ENCODE measurements at regions not wholly inside any gene's neighbourhood (a gene's known extent, or its start where the extent isn't known, plus 50 kb on each side); places are given as distances from the start of the nearest gene placed in this dataset.
A peak's percentile ranks its signal among the peaks of the same experiment; 100 is the strongest.
"Not testable (repeated sequence)": the region's sequence is repeated elsewhere in the genome, so short reads cannot be mapped to it uniquely, and the experiment has no call there.

DNA sequence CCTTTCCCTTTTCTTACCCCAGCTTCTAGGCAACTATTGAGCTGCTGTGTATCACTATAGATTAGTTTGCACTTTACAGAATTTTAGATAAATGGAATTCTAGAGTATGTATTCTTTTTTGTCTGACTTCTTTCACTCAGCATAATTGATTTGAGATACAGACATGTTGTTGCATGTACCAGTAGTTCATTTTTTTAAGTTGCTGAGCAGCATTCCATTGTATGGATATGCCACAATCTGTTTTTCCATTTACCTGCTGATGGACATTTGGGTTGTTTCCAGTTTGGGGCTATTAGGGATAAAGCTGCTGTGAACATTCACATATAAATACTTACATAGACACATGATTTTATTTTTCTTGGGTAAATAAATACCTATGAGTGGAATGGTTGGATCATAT is 135.7 kb downstream of the IGF1 start:
- DNase-seq (ENCODE audit: low read depth): no peak

DNA sequence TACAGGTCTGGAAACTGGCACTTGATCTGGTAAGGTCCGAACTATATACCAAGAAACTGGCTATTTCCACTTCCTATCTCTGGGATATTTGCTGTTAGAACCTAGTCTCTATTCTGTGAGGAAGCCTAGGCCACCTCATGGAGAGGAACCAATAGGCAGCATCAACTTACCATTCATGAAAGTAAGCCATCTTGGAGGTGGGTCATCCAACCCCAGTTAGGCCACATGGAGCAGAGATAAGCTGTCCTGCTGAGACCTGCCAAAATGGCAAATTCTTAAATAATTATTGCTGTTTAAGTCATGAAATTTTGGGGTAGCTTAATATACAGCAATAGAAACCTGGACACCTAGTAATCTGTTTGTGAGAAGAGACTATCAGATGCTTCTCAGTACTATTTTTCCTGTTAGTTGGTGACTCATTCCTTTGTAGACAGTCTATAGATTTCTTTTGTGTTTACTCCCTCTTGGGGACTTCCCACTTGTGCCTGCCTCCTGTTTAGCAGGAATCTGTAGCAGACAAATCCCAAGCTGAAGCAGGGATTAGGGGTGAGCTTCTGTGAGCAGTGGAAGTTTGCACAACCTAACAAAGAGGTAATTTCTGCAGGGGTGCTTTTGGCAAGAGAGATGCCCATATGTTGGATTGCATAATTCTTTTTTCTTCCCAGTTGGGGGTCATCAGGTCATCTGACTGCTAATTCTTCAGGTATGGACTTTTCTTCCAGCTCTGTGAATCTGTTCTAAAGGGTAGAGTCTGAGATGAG is 136.8 kb downstream of the IGF1 start:
- peak; percentile 5 for DNase-seq (ENCODE audit: low read depth)

DNA sequence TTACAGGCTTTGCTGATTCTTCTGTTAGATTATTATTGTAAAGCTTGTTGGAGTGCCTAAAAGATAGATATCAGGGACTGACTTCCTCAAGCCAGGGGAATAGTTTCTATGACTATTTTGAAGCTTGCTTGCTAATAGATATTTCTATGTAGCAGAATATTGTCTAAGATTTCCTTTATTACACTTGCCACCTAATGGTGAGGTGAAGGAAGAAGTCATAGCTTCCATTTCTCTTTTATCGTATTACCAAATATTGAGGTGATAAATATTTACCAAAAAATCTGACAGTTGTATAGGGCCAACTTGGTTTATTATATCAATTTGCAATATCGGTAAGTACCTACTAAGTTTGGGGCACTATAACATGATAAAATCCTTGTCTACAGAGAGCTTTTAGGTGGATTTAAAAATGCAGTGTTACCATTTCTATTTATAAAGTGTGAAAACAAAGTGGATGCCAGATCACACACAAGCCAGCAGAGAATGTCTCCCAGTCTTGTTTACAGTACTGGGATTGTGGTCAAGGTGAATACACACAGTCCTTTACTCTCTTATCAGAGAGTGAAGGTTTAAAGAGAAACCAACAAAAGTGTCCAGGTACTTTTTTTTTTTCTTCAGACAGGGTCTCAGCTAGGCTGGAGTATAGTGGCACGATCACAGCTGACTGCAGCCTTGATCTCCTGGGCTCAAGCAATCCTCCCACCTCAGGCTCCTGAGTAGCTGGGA is 137.9 kb downstream of the IGF1 start:
- DNase-seq (ENCODE audit: low read depth): no peak

DNA sequence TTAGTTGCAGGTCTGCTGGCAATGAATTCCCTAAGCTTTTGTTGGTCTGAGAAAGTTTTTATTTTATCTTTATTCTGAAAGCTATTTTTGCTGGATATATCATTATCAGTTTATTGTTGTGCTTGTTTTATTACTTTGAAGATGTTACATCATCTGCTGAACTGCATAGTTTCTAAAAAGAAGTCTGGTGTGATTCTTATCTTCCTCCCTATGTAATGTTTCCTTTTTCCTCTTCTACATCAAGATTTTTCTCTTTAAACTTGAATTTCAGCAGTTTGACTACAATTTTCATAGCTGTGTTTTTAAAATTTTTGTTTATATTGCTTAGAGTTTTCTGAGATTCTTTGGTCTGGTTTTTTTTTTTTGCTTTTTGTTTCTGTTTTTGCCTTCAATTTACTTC is 137.1 kb upstream of the PMCH start:
- DNase-seq (ENCODE audit: low read depth): no peak

DNA sequence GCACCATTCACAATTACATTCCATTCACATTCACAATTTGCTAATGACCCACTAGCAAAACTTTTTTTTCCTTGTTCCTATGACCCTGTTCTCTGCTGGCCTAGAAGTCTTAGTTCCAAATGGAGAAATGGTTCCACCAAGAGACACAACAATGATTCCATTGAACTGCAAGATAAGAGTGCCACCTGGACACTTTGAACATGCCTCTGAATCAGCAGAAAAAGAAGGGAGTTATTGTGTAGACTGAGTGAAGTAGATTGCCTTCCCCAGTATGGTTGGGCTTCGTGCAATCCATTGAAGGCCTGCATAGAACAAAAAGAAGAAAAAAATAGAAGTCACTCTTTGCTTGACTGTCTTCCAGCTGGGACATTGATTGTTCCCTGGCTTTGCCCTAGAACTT is 133.8 kb upstream of the PMCH start:
- no peak for DNase-seq (ENCODE audit: low read depth)

DNA sequence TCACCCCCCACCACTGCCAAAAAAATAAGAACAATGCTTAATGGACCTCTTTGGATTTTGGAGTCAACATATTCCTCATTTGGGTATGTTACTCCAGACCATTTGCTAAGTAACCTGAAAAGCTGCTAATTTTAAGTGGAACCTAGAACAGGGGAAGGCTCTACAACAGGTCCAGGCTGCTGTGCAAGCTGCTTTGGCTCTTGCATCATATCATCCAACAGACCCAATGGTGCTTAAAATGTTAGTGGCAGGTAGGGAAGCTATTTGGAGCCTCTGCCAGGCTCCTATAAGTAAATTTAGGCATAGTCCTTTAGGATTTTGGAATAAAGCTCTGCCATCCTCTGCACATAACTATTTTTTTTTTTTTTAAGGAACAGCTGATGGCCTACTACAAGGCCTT is 132.2 kb upstream of the PMCH start:
- DNase-seq (ENCODE audit: low read depth): no peak

DNA sequence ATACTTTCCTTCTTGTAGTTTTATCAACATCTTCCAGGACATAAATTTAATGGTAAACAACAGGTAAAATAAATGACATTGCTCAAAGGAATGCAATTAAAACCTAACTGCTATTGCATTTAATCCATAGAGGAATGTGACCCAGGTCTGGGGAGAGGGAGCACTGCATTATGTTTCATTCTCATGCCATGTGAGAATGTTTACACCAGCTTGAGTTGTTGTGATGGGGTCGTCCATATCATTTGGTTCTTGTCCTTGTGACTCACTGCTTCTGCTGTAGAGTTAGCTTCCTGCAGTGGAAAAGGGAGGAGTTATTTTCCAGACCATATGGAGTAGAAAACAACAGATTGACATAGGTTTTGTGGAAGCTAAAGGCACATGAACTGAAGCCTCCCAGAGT is 129.3 kb upstream of the PMCH start:
- DNase-seq (ENCODE audit: low read depth): no peak

DNA sequence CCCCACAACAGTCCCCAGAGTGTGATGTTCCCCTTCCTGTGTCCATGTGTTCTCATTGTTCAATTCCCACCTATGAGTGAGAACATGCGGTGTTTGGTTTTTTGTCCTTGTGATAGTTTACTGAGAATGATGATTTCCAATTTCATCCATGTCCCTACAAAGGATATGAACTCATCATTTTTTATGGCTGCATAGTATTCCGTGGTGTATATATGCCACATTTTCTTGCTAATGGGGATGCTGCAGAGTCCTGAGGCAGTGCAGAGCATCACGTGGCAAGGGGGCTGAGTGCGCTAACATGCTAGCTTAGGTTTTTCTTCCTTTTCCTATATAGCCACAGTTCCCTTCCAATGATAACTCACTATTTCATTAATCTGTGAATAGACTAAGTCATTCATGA is 127.5 kb upstream of the PMCH start:
- not testable (repeated sequence) for DNase-seq (ENCODE audit: low read depth)

DNA sequence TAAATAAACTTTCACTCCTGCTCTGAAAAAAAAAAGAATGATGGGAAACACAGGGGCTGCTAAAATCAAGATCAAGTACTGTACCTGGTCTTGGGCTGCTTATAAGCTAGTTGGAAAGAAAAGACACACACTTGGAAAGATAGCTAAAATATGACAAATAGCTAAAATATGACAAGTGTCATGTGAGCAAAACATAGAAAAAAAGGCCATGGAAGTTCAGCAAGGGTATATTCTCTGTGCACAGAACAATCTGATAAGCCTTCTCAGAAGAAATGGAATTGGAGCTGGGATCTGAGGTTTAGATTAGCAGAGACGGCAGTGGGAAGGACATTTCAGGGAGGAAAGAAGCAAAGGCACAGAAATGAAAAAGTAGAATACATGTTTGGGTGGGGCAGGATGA is 126.2 kb upstream of the PMCH start:
- no peak for DNase-seq (ENCODE audit: low read depth)

DNA sequence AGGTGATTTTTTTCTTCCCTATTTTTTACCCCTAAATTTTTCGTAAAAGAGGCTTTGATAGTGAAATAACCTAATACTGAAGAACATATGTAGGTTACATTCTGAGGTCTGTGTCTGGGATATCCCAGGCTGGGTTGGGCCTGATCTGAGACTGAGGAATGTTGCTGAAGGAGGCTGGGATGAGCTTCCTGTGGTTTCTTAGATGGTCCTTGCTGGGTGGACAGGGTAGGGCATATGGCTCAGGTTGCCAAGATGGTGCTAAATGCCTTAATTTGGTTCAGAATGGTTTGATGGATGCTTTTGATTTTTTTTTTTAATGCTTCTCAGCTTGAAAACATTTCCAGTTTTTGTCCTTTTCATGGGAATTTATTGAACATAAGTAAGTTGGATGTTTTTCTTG is 124.6 kb upstream of the PMCH start:
- DNase-seq (ENCODE audit: low read depth): no peak

DNA sequence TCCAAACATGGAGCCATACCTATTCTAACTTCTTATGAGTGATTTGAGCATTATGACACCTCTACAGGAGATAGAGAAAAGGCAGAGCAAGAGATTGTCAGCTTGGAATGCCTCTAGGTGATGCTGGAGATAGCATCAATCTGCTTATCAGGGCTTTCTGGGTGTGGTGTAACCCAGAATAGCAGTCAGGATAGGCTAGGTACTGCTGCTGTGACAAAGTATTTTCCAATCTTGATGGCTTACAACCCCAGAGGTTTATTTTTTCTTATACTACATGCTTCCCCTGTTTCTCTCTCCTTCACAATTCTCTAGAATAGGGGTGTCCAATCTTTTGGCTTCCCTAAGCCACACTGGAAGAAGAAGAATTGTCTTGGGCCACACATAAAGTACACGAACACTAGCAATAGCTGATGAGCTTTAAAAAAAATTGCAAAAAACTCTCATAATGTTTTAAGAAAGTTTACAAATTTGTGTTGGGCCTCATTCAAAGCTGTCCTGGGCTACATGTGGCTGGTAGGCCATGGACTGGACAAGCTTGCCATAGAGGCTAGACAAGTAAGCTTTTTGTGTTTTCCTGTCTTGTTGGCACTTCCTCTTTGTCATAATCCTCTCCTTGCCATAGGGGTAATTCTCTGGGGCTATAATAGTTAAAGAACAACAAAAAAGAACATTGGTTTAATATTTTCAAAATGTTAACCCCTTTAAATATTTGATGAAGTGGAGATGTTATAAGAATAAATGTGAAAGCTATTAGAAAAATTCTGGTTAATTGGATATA is 123.9 kb upstream of the PMCH start:
- DNase-seq (ENCODE audit: low read depth): no peak

DNA sequence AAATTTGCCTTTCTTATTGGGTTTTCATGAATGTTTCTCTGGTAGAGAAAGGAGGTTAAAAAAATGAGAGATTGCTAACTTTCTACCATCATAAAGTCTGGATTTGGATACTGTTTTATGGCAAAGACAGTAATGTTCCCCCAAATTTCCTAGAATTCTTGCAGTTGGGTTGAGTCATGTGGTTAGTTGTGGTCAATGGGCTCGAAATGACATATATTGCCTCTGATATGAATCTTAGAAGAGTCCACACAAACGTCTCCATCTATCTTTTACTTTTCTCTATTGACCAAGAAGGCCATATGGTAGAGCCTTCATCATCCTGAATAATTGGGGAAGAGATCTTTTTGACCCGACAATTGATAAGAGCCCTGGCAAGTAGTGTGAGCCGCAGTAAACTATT is 119.5 kb upstream of the PMCH start:
- DNase-seq (ENCODE audit: low read depth): no peak

DNA sequence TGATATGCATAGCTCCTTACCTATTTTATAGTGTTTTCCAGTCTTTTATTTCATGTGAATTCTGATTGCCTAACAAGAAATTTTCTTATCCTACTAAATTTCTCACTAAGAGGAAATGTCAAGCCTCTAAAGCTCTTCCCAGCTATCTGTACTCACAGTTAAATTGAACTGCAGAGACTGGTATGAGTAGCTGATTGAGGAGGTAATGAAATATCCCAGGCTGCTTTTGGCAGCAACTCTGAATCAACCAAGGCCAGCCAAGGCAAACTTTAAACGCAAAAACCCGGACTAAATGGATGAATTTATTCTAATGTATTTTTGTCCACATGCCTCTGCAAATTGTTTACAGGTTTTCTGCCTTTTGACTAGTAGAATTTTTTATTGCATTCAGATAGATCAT is 119.1 kb upstream of the PMCH start:
- no peak for DNase-seq (ENCODE audit: low read depth)

DNA sequence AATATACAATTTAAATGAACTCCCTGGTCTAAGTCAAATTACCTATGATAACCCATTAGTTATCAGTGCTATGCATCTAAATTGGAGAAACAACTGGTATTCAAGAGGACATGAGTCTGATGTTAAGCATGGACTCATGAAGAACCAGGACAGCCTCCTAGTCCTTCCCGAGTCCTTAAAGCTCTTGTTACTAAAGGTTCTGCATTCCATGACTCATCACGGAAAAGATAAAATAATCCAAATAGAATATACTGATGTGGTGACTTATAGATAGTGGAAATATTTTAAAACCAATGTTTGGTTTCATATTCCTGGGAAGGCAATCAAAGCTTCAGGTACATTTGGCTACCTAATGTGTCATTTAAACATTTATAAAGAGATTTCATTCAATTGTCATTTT is 117.2 kb upstream of the PMCH start:
- DNase-seq (ENCODE audit: low read depth): no peak

DNA sequence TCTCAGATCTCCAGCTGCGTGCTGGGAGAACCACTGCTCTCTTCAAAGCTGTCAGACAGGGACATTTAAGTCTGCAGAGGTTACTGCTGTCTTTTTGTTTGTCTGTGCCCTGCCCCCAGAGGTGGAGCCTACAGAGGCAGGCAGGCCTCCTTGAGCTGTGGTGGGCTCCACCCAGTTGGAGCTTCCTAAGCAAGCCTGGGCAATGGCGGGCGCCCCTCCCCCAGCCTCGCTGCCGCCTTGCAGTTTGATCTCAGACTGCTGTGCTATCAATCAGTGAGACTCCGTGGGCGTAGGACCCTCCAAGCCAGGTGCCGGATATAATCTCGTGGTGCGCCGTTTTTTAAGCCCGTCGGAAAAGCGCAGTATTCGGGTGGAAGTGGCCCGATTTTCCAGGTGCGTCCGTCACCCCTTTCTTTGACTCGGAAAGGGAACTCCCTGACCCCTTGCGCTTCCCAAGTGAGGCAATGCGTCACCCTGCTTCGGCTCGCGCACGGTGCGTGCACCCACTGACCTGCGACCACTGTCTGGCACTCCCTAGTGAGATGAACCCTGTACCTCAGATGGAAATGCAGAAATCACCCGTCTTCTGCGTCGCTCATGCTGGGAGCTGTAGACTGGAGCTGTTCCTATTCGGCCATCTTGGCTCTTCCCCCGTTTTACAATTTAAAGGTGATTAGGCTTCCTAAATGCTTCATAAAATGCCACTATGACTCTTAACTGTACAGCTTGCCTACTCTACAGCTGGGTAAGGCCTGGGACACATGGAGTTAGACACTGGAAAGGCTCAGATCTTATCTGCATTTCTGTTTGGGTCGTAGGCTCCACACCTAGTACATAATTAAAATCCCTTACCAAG is 115.7 kb upstream of the PMCH start:
- not testable (repeated sequence) for DNase-seq (ENCODE audit: low read depth)

DNA sequence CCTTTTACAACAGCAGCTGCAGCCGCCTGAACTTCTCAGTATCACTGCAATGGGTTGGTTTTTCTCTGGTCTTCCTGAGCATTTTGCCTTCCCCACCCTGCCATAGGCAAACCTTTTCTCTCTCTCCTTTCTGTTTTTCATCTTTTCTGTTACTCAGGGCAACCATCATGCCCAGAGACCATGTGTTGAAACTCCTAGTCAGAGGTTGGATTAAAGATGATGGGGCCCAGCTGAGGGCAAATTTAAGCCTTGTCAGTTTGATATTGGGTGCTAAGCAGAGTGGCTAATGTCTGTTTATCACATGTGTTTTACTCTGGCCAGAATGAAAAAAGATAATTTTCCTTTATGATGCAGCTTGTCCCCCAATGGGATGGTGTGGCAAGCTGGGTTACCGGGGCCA is 107.9 kb upstream of the PMCH start:
- DNase-seq (ENCODE audit: low read depth): no peak

DNA sequence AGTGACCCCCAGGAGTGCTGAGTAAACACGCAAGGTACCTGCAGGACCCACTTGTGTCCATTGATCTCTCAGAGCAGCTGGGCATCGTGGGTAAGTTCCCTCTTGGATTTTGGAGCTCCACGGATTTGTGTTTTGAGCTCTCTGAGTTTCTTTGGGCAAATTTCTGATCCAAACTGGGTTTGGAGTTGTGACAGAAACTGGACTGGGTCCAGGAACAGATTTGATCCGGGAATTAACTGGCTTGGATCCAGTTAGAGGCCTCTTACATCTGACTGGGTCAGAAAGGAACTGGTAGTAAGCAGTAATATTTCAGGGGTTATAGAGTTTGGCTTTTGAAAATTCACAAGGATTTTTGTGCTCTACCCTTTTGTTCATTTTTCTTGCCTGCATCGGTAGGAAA is 107.0 kb upstream of the PMCH start:
- DNase-seq (ENCODE audit: low read depth): not testable (repeated sequence)

DNA sequence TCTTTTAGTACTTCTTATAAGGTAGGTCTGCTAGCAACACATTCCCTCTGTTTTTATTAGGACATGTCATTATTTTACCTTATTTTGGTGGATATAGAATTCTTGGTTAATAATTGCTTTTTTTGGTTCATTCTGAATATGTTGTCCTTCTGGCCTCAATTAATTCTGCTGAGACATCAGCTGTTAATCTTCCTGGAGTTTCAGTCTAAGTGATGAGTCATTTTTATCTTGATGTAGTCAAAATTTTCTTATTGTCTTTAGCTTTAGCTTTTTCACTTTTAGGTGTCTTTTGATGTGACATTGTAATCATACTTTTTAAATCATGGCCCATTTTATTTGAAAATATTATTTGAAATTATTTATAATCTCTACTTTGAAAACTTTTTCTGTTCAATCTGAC is 104.9 kb upstream of the PMCH start:
- DNase-seq (ENCODE audit: low read depth): no peak

DNA sequence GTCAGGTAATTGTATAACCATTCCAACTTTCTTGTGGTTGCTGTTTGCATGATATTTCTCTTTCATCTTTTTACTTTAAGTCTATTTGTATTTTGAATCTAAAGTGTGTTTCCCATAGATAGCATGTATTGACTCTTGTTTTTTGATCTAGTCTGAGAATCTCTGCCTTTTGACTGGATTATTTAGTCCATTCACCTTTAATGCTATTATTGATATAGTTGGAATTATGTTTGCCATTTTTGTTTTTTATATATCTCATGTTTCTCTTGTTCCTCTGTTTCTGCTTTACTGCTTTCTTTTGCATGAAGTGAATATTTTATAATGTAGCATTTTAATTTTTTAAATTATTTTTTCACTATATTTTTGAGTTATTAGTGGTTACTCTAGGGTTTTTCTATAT is 103.9 kb upstream of the PMCH start:
- DNase-seq (ENCODE audit: low read depth): no peak

DNA sequence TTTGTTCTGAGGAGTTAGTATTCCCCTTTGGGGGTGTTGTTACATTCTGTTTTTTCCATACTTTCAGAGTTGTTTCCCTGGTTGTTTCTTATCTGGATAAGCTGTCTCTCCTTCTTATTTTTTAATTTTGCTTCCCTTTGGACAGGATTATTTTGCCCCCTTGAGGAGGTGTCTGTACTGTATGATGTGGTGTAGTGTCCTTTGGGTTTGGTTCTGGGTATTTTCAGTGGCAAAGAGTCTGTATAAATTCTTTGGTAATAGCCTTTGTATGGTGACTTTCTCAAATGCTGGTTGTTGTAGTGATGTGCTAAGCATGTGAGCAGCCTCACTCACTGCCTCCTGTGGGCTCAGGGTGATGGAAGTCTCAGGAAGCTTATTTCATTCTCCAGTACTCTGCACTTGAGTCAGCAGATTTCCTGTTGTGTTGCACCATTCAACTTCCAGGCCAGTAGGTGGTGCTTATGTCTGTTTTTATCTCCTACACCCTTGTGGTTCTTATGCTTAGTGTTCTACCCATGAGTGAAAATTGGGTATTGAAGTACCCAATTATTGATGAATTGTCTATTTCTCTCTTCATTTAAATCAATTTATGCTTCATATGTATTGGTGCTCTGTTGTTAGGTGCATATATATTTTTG is 103.3 kb upstream of the PMCH start:
- DNase-seq (ENCODE audit: low read depth): no peak

DNA sequence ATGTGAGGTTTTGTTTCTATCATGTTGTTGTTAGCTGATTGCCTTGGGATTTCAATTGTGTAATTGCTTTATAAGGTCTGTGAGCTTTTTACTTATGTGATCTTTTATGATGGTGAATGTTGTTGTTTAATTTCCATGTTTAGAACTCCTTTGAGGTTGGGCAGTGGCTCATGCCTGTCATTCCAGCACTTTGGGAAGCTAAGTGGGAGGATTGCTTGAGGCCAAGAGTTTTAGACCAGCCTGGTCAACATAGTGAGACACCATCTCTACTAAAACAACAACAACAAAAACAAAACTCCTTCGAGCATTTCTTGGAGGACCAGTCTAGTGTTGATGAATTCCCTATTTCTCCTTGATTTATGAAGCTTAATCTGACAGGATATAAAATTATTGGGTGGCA is 102.1 kb upstream of the PMCH start:
- DNase-seq (ENCODE audit: low read depth): no peak

DNA sequence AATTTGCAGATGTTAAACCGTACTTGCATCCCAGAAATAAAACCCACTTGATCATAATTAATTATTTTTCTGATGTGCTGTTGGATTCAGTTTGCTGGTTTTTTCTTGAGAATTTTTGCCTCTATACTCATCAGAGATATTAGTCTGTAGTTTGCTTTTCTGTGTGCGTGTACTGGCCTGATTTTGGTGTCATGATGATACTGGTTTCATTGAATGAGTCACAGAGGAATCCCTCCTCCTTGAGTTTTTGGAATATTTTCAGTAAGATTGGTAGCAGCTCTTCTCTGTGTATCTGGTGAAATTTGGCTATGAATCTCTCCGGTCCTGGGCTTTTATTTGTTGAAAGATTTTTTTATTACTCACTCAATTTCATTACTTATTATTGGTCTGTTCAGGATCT is 100.4 kb upstream of the PMCH start:
- DNase-seq (ENCODE audit: low read depth): peak; percentile 70
